AG09309 (cell line): ENCODE measurements at regions not wholly inside any gene's neighbourhood (a gene's known extent, or its start where the extent isn't known, plus 50 kb on each side); places are given as distances from the start of the nearest gene placed in this dataset.

Source experiments
- DNase-seq: peaks from one replicate; pipeline ENCODE4 v3.0.0-alpha.2; 2010; ENCODE audit warnings: low read depth
- H3K4me3 ChIP-seq: 2 replicates; pipeline ENCODE4 v1.5.1; 2011; ENCODE audit warnings: mild to moderate bottlenecking, low read depth, low read length, moderate library complexity; ENCODE audit not compliant: control insufficient read depth
- TF ChIP-seq, protein P1 (sequence below): IDR thresholded peaks from 2 replicates; pipeline ENCODE4 v1.5.1; 2011; ENCODE audit warnings: mild to moderate bottlenecking, low read depth, low read length, inconsistent platforms; ENCODE audit not compliant: insufficient read depth, control insufficient read depth; ENCODE audit errors: missing control alignments

DNA sequence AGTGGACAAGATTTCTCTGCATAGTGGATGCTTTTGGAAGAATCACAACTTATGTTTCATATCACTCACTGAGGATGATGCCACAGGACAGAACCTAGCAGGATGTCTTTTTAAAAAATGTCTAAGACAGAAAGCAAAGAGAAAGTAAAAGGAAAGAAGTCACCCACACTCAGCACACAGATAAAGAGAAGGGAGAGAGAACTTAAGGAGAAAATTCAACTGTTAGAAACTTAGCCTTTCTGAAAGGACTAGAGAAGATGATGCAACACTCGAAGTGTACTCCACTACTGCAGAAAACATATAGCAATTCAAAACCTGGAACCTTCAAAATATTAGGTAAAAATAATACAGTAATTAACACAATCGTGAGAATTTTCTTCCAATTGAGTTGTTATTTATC is 52.8 kb upstream of the STK26 start:
- H3K4me3 ChIP-seq, result no peak overlapping the region
- DNase-seq, result no peak
- TF ChIP-seq, protein P1, sequence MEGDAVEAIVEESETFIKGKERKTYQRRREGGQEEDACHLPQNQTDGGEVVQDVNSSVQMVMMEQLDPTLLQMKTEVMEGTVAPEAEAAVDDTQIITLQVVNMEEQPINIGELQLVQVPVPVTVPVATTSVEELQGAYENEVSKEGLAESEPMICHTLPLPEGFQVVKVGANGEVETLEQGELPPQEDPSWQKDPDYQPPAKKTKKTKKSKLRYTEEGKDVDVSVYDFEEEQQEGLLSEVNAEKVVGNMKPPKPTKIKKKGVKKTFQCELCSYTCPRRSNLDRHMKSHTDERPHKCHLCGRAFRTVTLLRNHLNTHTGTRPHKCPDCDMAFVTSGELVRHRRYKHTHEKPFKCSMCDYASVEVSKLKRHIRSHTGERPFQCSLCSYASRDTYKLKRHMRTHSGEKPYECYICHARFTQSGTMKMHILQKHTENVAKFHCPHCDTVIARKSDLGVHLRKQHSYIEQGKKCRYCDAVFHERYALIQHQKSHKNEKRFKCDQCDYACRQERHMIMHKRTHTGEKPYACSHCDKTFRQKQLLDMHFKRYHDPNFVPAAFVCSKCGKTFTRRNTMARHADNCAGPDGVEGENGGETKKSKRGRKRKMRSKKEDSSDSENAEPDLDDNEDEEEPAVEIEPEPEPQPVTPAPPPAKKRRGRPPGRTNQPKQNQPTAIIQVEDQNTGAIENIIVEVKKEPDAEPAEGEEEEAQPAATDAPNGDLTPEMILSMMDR, result no peak
